H1 (cell line): ENCODE measurements at regions not wholly inside any gene's neighbourhood (a gene's known extent, or its start where the extent isn't known, plus 50 kb on each side); places are given as distances from the start of the nearest gene placed in this dataset.

Source experiments
- CTCF ChIA-PET: fragments of 300-600 bp; sonication (Branson Sonifier 250); formaldehyde crosslinking; loops from one replicate; lab custom pipeline; 2021; ENCODE audit not compliant: partially characterized antibody; lab: Charles Lee
- POLR2A ChIA-PET: fragments of 300-600 bp; sonication (Branson Sonifier 250); formaldehyde crosslinking; loops from one replicate; lab custom pipeline; 2021; ENCODE audit warnings: inconsistent platforms; ENCODE audit not compliant: partially characterized antibody; lab: Charles Lee
- DNase-seq, 2 experiments: peaks; one replicate each; pipeline versions ENCODE4 v3.0.0 to v3.0.0-alpha.2; 2010 to 2022; ENCODE audit warnings: low spot score in 2 of 2, low read depth in 1 of 2, mixed read lengths in 1 of 2
- FAIRE-seq: peaks from 2 replicates; lab custom pipeline; 2011; peaks lifted over from hg19 to GRCh38; lab: Jason Lieb, UNC
- H2AFZ ChIP-seq: 2 replicates; pipeline ENCODE4 v1.8.1; 2012; ENCODE audit warnings: low read length, inconsistent platforms
- H2AK5ac ChIP-seq: 2 replicates; pipeline ENCODE4 v1.6.1; 2013; ENCODE audit warnings: low read depth, low read length
- H2BK120ac ChIP-seq: replicated peaks from 2 replicates; pipeline ENCODE3; 2013; ENCODE audit warnings: low read depth, low read length, inconsistent platforms
- H2BK12ac ChIP-seq: 2 replicates; pipeline ENCODE4 v1.6.1; 2013; ENCODE audit warnings: low read depth, low read length
- H2BK15ac ChIP-seq: 2 replicates; pipeline ENCODE4 v1.6.1; 2013; ENCODE audit warnings: low read length
- H2BK20ac ChIP-seq: 2 replicates; pipeline ENCODE4 v1.6.1; 2013; ENCODE audit warnings: low read length
- H2BK5ac ChIP-seq: 2 replicates; pipeline ENCODE4 v1.6.1; 2013; ENCODE audit warnings: low read depth, low read length
- H3K14ac ChIP-seq: 2 replicates; pipeline ENCODE4 v1.6.1; 2013; ENCODE audit warnings: inconsistent platforms; ENCODE audit not compliant: insufficient read length
- H3K18ac ChIP-seq: 2 replicates; pipeline ENCODE4 v1.6.1; 2013; ENCODE audit warnings: low read length; ENCODE audit errors: extremely low read depth
- H3K23ac ChIP-seq: 2 replicates; pipeline ENCODE4 v1.6.1; 2013; ENCODE audit warnings: inconsistent platforms; ENCODE audit not compliant: insufficient read length
- H3K23me2 ChIP-seq: 2 replicates; pipeline ENCODE4 v1.6.1; 2013; ENCODE audit warnings: low read depth, low read length
- H3K27ac ChIP-seq: 2 replicates; pipeline ENCODE4 v1.6.1; 2011; ENCODE audit warnings: low read depth, low read length, inconsistent platforms
- H3K27me3 ChIP-seq, 4 experiments: replicated peaks in 1 of 4; 1 replicate in 1 of 4; 2 replicates in 3 of 4; pipeline versions ENCODE4 v1.6.1 to v1.8.1; 2011 to 2013; ENCODE audit warnings: low read length in 3 of 4, mild to moderate bottlenecking in 3 of 4, inconsistent platforms in 2 of 4, mixed read lengths in 2 of 4, moderate library complexity in 1 of 4; ENCODE audit not compliant: control insufficient read depth in 3 of 4, insufficient read depth in 3 of 4; ENCODE audit errors: extremely low read depth in 1 of 4
- H3K36me3 ChIP-seq, 4 experiments: 2 replicates each; pipeline versions ENCODE4 v1.6.1 to v1.8.1; 2011 to 2013; ENCODE audit warnings: mild to moderate bottlenecking in 4 of 4, low read length in 3 of 4, moderate library complexity in 2 of 4, control low read depth in 1 of 4, inconsistent platforms in 1 of 4; ENCODE audit not compliant: insufficient read depth in 4 of 4, control insufficient read depth in 2 of 4
- H3K4ac ChIP-seq: replicated peaks from 2 replicates; pipeline ENCODE3; 2013; ENCODE audit warnings: low read length, low read depth, mixed read lengths, inconsistent platforms; ENCODE audit not compliant: insufficient read length
- H3K4me1 ChIP-seq, 4 experiments: replicated peaks in 1 of 4; 1 replicate in 1 of 4; 2 replicates in 3 of 4; pipeline versions ENCODE4 v1.6.1 to v1.8.1; 2011 to 2013; ENCODE audit warnings: low read length in 3 of 4, inconsistent platforms in 2 of 4, mixed read lengths in 1 of 4; ENCODE audit not compliant: insufficient read depth in 4 of 4, control insufficient read depth in 3 of 4
- H3K4me2 ChIP-seq, 2 experiments: 2 replicates each; pipeline versions ENCODE4 v1.6.1 to v1.8.1; 2011 to 2013; ENCODE audit warnings: low read depth in 2 of 2, low read length in 2 of 2, control low read depth in 1 of 2, inconsistent platforms in 1 of 2, mild to moderate bottlenecking in 1 of 2; ENCODE audit not compliant: insufficient read depth in 1 of 2
- H3K4me3 ChIP-seq, 4 experiments: fragments of 200-600, 300-600 bp in 1 of 4; sonication (generic), shearing (Covaris generic), sonication (Bioruptor Twin) in 1 of 4; 2 replicates each; pipeline versions ENCODE4 v1.5.1 to v1.8.1; 2011 to 2016; ENCODE audit warnings: low read length in 4 of 4, low read depth in 3 of 4, control low read depth in 2 of 4, inconsistent platforms in 2 of 4, mild to moderate bottlenecking in 2 of 4, mixed read lengths in 1 of 4, moderate library complexity in 1 of 4; ENCODE audit not compliant: insufficient read depth in 2 of 4; ENCODE audit errors: extremely low read depth in 1 of 4
- H3K56ac ChIP-seq: replicated peaks from 2 replicates; pipeline ENCODE3; 2013; ENCODE audit warnings: low read depth, mild to moderate bottlenecking, mixed read lengths, low read length, inconsistent platforms; ENCODE audit not compliant: insufficient read length
- H3K79me1 ChIP-seq: 2 replicates; pipeline ENCODE4 v1.6.1; 2013; ENCODE audit warnings: low read depth, low read length, control low read depth
- H3K79me2 ChIP-seq, 2 experiments: 2 replicates each; pipeline versions ENCODE4 v1.6.1 to v1.8.1; 2012 to 2013; ENCODE audit warnings: low read length in 2 of 2, mild to moderate bottlenecking in 2 of 2, inconsistent platforms in 1 of 2; ENCODE audit not compliant: insufficient read depth in 2 of 2, control insufficient read depth in 1 of 2
- H3K9ac ChIP-seq, 4 experiments: replicated peaks in 1 of 4; 1 replicate in 1 of 4; 2 replicates in 3 of 4; pipeline versions ENCODE4 v1.6.1 to v1.8.1; 2011 to 2013; ENCODE audit warnings: low read depth in 3 of 4, low read length in 3 of 4, control low read depth in 2 of 4, mild to moderate bottlenecking in 2 of 4, moderate library complexity in 2 of 4, inconsistent platforms in 1 of 4; ENCODE audit errors: extremely low read depth in 1 of 4
- H3K9me3 ChIP-seq, 2 experiments: 2 replicates each; pipeline versions ENCODE4 v1.6.1 to v1.8.1; 2012 to 2013; ENCODE audit warnings: mild to moderate bottlenecking in 2 of 2, moderate library complexity in 2 of 2, control low read depth in 1 of 2, inconsistent platforms in 1 of 2, low read depth in 1 of 2, low read length in 1 of 2, mixed read lengths in 1 of 2; ENCODE audit not compliant: insufficient read depth in 2 of 2
- H4K20me1 ChIP-seq, 2 experiments: replicated peaks in 1 of 2; 2 replicates each; pipeline versions ENCODE3 to v1.8.1; 2011 to 2013; ENCODE audit warnings: inconsistent platforms in 2 of 2, low read length in 2 of 2, mild to moderate bottlenecking in 1 of 2; ENCODE audit not compliant: insufficient read depth in 2 of 2, control insufficient read depth in 1 of 2
- H4K5ac ChIP-seq: 2 replicates; pipeline ENCODE4 v1.6.1; 2013; ENCODE audit warnings: low read length, low read depth, mixed read lengths, inconsistent platforms; ENCODE audit not compliant: insufficient read length
- H4K8ac ChIP-seq: 2 replicates; pipeline ENCODE4 v1.8.0; 2013; ENCODE audit warnings: mild to moderate bottlenecking, moderate library complexity, low read length, inconsistent platforms; ENCODE audit not compliant: insufficient read depth; ENCODE audit errors: extremely low read depth
- H4K91ac ChIP-seq: replicated peaks from 2 replicates; pipeline ENCODE3; 2013; ENCODE audit warnings: low read length, mixed read lengths, inconsistent platforms; ENCODE audit not compliant: insufficient read length
- CEBPB ChIP-seq: IDR thresholded peaks from 2 replicates; pipeline ENCODE4 v1.6.1; 2012; ENCODE audit warnings: low read depth, low read length
- CHD2 ChIP-seq: IDR thresholded peaks from 2 replicates; pipeline ENCODE4 v1.6.1; 2012; ENCODE audit warnings: low read length, improper control_type of control experiment
- CTBP2 ChIP-seq: IDR thresholded peaks from 2 replicates; pipeline ENCODE4 v1.7.0; 2011; ENCODE audit warnings: borderline replicate concordance, mild to moderate bottlenecking, moderate library complexity, mixed read lengths, low read length; ENCODE audit not compliant: insufficient read depth, insufficient read length
- EP300 ChIP-seq, 2 experiments: IDR thresholded peaks; 1 replicate in 1 of 2; 2 replicates in 1 of 2; pipeline ENCODE4 v1.6.1; 2011 to 2012; ENCODE audit warnings: low read depth in 2 of 2, low read length in 2 of 2, mild to moderate bottlenecking in 2 of 2, borderline replicate concordance in 1 of 2, inconsistent platforms in 1 of 2, moderate library complexity in 1 of 2
- FOSL1 ChIP-seq: IDR thresholded peaks from 2 replicates; pipeline ENCODE4 v1.6.1; 2011; ENCODE audit warnings: mild to moderate bottlenecking, low read depth, low read length, moderate library complexity; ENCODE audit not compliant: insufficient read depth
- HDAC2 ChIP-seq, 2 experiments: fragments of 300-600 bp in 1 of 2; sonication (generic) in 1 of 2; IDR thresholded peaks; 2 replicates each; pipeline ENCODE4 v1.6.1; 2011 to 2012; ENCODE audit warnings: low read depth in 2 of 2, low read length in 2 of 2, mild to moderate bottlenecking in 2 of 2, moderate library complexity in 2 of 2, borderline replicate concordance in 1 of 2, inconsistent platforms in 1 of 2
- NRF1 ChIP-seq: IDR thresholded peaks from 2 replicates; pipeline ENCODE4 v1.6.1; 2011; ENCODE audit warnings: mild to moderate bottlenecking, low read depth, low read length, improper control_type of control experiment
- SAP30 ChIP-seq: fragments of 300-600 bp; sonication (generic); IDR thresholded peaks from 2 replicates; pipeline ENCODE4 v1.7.1; 2012; ENCODE audit warnings: low read length, moderate library complexity, mild to moderate bottlenecking, inconsistent platforms; ENCODE audit not compliant: insufficient read depth, insufficient replicate concordance
- SP1 ChIP-seq: IDR thresholded peaks from 2 replicates; pipeline ENCODE4 v1.6.1; 2011; ENCODE audit warnings: low read depth, low read length
- SUZ12 ChIP-seq: fragments of 200-600 bp; sonication (generic); IDR thresholded peaks from 2 replicates; pipeline ENCODE4 v1.6.1; 2012; ENCODE audit warnings: mild to moderate bottlenecking, inconsistent platforms, low read length, moderate library complexity, mixed read lengths
- TAF7 ChIP-seq: optimal IDR thresholded peaks from 2 replicates; pipeline ENCODE3; 2011; ENCODE audit warnings: low read depth, mild to moderate bottlenecking, inconsistent platforms, low read length, moderate library complexity, borderline replicate concordance
- TCF12 ChIP-seq: IDR thresholded peaks from 2 replicates; pipeline ENCODE4 v1.6.1; 2011; ENCODE audit warnings: low read depth, mild to moderate bottlenecking, low read length
- WGBS, 2 experiments: shearing (Covaris generic) in 1 of 2; methylation state at CpG; one replicate each; pipeline versions ENCODE4 v1.1.6 to v1.1.7; 2013 to 2015; ENCODE audit warnings: low lambda C conversion rate in 2 of 2, mixed read lengths in 2 of 2, inconsistent platforms in 1 of 2, low coverage in 1 of 2, missing lambda C conversion rate in 1 of 2; ENCODE audit not compliant: insufficient replicate concordance in 2 of 2, insufficient coverage in 1 of 2, insufficient read length in 1 of 2; ENCODE audit errors: extremely low coverage in 1 of 2, missing lambda C conversion rate in 1 of 2; 5-methylcytosine and 5-hydroxymethylcytosine counted together

GRCh38 chr11:97280347-97280746 is 890.5 kb downstream of the JRKL start:
- Histone ChIP-seq H3K9me3 (no peaks in the 10 kb centered on the region), H2AK5ac (no peak overlapping the region), H4K91ac (no peak overlapping the region), H2BK5ac (no peak overlapping the region), H3K14ac (no peak overlapping the region), H4K8ac (no peak overlapping the region), H3K4me1 (no peaks in the 10 kb centered on the region), H2BK120ac (no peak overlapping the region), H3K18ac (no peak overlapping the region), H3K4ac (no peak overlapping the region), H3K79me1 (no peaks in the 10 kb centered on the region), H3K79me2 (no peaks in the 10 kb centered on the region), H2BK15ac (no peak overlapping the region), H3K23me2 (no peaks in the 10 kb centered on the region), H2BK20ac (no peak overlapping the region), H3K4me2 (no peak overlapping the region), H3K4me3 (no peak overlapping the region), H4K20me1 (no peaks in the 10 kb centered on the region), H2AFZ (no peak overlapping the region), H3K23ac (no peak overlapping the region), H3K9ac (no peak overlapping the region), H3K27ac (no peak overlapping the region), H3K56ac (no peak overlapping the region), H4K5ac (no peak overlapping the region), H2BK12ac (no peak overlapping the region), H3K27me3 (no peaks in the 10 kb centered on the region), H3K36me3 (no peaks in the 10 kb centered on the region; a peak in 1 of 8 replicates)
- ChIA-PET CTCF (no interaction called here), POLR2A (interaction anchor here (0.6 kb wide), 1 partner anchor 8 kb away, joined by 3 read pairs; no protein-coding TSS in a partner anchor)
- FAIRE-seq, result no peak
- no peak for TF ChIP-seq TCF12
- TF ChIP-seq TAF7, result no peak
- no peak for TF ChIP-seq HDAC2 (IDR thresholded peaks at IDR 0.05; ENCODE audit: borderline replicate concordance in 1 of 2, low read depth in 2 of 2, low read length in 2 of 2)
- TF ChIP-seq EP300 (IDR thresholded peaks at IDR 0.05; ENCODE audit: borderline replicate concordance in 1 of 2, low read depth in 2 of 2, low read length in 2 of 2), result no peak
- TF ChIP-seq FOSL1, result no peak
- no peak for TF ChIP-seq CEBPB
- TF ChIP-seq SUZ12, result no peak
- TF ChIP-seq CTBP2, result no peak
- no peak for TF ChIP-seq SAP30
- TF ChIP-seq CHD2, result no peak
- no peak for TF ChIP-seq SP1
- TF ChIP-seq NRF1, result no peak
- 100% methylated on average over 2 of the region's 2 CpGs; no CpG with 5 or more reads in 1 of the 2 experiments for WGBS, 2 experiments
- no peak for DNase-seq
